ENCODE measurements at regions not wholly inside any gene's neighbourhood (a gene's known extent, or its start where the extent isn't known, plus 50 kb on each side); places are given as distances from the start of the nearest gene placed in this dataset.

- Histone ChIP-seq H3K27me3 (ENCODE audit: control insufficient read depth, insufficient read depth, low read length) (no peaks in the 10 kb centered on the region), H2AFZ (replicated peaks; ENCODE audit: low read length, poor library complexity) (no peak overlapping the region), H3K56ac (ENCODE audit: extremely low read depth, insufficient read depth, low read length) (no peak overlapping the region), H3K9ac (ENCODE audit: low read depth, low read length) (no peak overlapping the region), H4K5ac (ENCODE audit: low read depth, low read length) (no peak overlapping the region), H3K9me1 (ENCODE audit: insufficient read depth, low read length) (no peaks in the 10 kb centered on the region), H2BK15ac (ENCODE audit: low read depth, low read length) (no peak overlapping the region), H3K4me1 (ENCODE audit: control insufficient read depth, insufficient read depth, low read length) (no peaks in the 10 kb centered on the region), H2AK5ac (ENCODE audit: low read depth, low read length) (no peak overlapping the region), H3K23ac (ENCODE audit: low read depth, low read length) (no peak overlapping the region), H4K91ac (ENCODE audit: insufficient read depth, low read depth, low read length) (no peak overlapping the region), H2BK5ac (ENCODE audit: low read depth, low read length, poor library complexity, severe bottlenecking) (no peak overlapping the region), H3K9me3 (ENCODE audit: control insufficient read depth, insufficient read depth, low read length) (no peaks in the 10 kb centered on the region), H3K4ac (ENCODE audit: low read depth, low read length) (no peak overlapping the region), H3K27ac (ENCODE audit: insufficient read depth, low read length) (no peak overlapping the region), H3K36me3 (ENCODE audit: control insufficient read depth, insufficient read depth, low read length) (no peaks in the 10 kb centered on the region), H2AK9ac (replicated peaks; ENCODE audit: low read depth, low read length, poor library complexity) (no peak overlapping the region), H2BK20ac (ENCODE audit: low read depth, low read length) (no peak overlapping the region), H3K14ac (replicated peaks; ENCODE audit: low read depth, low read length) (no peak overlapping the region), H4K8ac (ENCODE audit: low read depth in 2 of 2, low read length in 2 of 2) (no peak overlapping the region), H3K79me1 (ENCODE audit: low read depth in 1 of 2, low read length in 2 of 2) (no peaks in the 10 kb centered on the region), H4K20me1 (ENCODE audit: insufficient read depth, low read length) (no peaks in the 10 kb centered on the region), H3K18ac (ENCODE audit: low read depth, low read length) (no peak overlapping the region), H3K4me2 (ENCODE audit: low read depth, low read length) (no peak overlapping the region), H3K4me3 (ENCODE audit: insufficient read depth, low read depth, low read length) (no peak overlapping the region), H2BK120ac (ENCODE audit: low read depth, low read length) (no peak overlapping the region)
- ChIA-PET CTCF (no interaction called here), POLR2A (ENCODE audit: unreplicated experiment) (no interaction called here)
- WGBS, 2 experiments (ENCODE audit: extremely low coverage in 2 of 2, insufficient read length in 1 of 2), result no CpG with 5 or more reads among the region's 3 CpGs
- dilution Hi-C loops (cut with HindIII; ENCODE audit: low sequenced_read_pairs, unreplicated experiment) (no loop called here), intact Hi-C loops (cut with micrococcal nuclease) (no loop called here), in situ Hi-C loops (cut with MboI; ENCODE audit: low sequenced_read_pairs) (no loop called here)
- BruUV-seq (replicated peaks), result no TSS peak
- DNase-seq (no peak), ATAC-seq (ENCODE audit: low read depth) (no peak)
- TF ChIP-seq MAFK (IDR thresholded peaks at IDR 0.05; ENCODE audit: low read depth, low read length) (no peak), RAD21 (IDR thresholded peaks at IDR 0.05; ENCODE audit: low read length) (no peak), CEBPB (IDR thresholded peaks at IDR 0.05; ENCODE audit: low read depth, low read length) (no peak), RCOR1 (IDR thresholded peaks at IDR 0.05; ENCODE audit: insufficient replicate concordance, low read length) (no peak), CHD1 (IDR thresholded peaks at IDR 0.05; ENCODE audit: low read depth, low read length) (no peak), USF2 (IDR thresholded peaks at IDR 0.05; ENCODE audit: low read depth, low read length) (no peak), POLR2A (IDR thresholded peaks at IDR 0.05; ENCODE audit: low read depth, low read length) (no peak), CTCF (conservative IDR thresholded peaks at IDR 0.05; ENCODE audit: low read depth, low read length) (no peak), RFX5 (IDR thresholded peaks at IDR 0.05; ENCODE audit: low read depth, low read length) (no peak), MAZ (IDR thresholded peaks at IDR 0.05; ENCODE audit: borderline replicate concordance, low read depth, low read length) (no peak)
Measured at GRCh38 chr13:104757712-104758111, 1691.5 kb upstream of the SLC10A2 start.

Data from IMR-90 (cell line).